NT2/D1 (cell line): ENCODE measurements at regions not wholly inside any gene's neighbourhood (a gene's known extent, or its start where the extent isn't known, plus 50 kb on each side); places are given as distances from the start of the nearest gene placed in this dataset.

ENCODE experiments used
- DNase-seq: peaks from one replicate; pipeline ENCODE4 v3.0.0-alpha.2; 2011; ENCODE audit warnings: low read depth, low spot score
- H3K27me3 ChIP-seq: 2 replicates; pipeline ENCODE4 v1.6.0; 2011; ENCODE audit warnings: mild to moderate bottlenecking; ENCODE audit not compliant: insufficient read length, insufficient read depth
- H3K36me3 ChIP-seq: 2 replicates; pipeline ENCODE4 v1.6.1; 2011; ENCODE audit warnings: mild to moderate bottlenecking, low read length, mixed read lengths; ENCODE audit not compliant: insufficient read depth, insufficient read length
- H3K4me1 ChIP-seq: 2 replicates; pipeline ENCODE4 v1.5.1; 2011; ENCODE audit not compliant: insufficient read depth, insufficient read length
- H3K4me3 ChIP-seq: 2 replicates; pipeline ENCODE4 v1.5.1; 2011; ENCODE audit warnings: low read depth; ENCODE audit not compliant: insufficient read length
- H3K9ac ChIP-seq: 2 replicates; pipeline ENCODE4 v1.6.0; 2011; ENCODE audit warnings: low read depth; ENCODE audit not compliant: insufficient read length
- H3K9me3 ChIP-seq: 2 replicates; pipeline ENCODE4 v1.5.1; 2011; ENCODE audit warnings: mild to moderate bottlenecking, low read length; ENCODE audit not compliant: insufficient read depth
- SUZ12 ChIP-seq: IDR thresholded peaks from 2 replicates; pipeline ENCODE4 v1.6.1; 2011; ENCODE audit not compliant: insufficient read length, insufficient read depth; ENCODE audit errors: extremely low read depth
- YY1 ChIP-seq: IDR thresholded peaks from 2 replicates; pipeline ENCODE4 v1.6.1; 2011; ENCODE audit not compliant: insufficient read length, insufficient read depth
- ZNF274 ChIP-seq: IDR thresholded peaks from 2 replicates; pipeline ENCODE4 v1.6.1; 2011; ENCODE audit warnings: mild to moderate bottlenecking, low read depth, low read length

DNA sequence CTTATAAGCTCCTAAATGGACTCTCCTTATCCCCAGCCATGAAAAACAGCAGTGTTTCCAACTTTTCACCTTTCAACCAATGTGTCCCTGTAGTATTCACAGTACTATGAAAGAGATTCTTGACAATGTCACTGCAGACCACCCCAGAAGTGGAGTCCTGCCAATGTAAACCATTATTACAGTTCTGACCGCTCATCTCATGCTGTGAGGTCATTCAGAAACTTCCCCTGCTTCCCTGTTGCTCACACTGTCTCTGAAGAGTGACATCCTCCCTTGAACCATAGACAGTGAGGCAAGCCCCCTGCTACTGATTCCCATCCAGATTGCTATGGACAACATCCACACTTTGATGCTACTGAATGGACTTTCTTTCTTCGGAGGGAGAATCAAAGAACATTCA, 1523.7 kb upstream of the ACVR2A start:
- no peak for DNase-seq
- Histone ChIP-seq H3K9ac (no peak overlapping the region), H3K4me3 (no peak overlapping the region), H3K27me3 (no peaks in the 10 kb centered on the region), H3K4me1 (no peaks in the 10 kb centered on the region), H3K36me3 (no peaks in the 10 kb centered on the region), H3K9me3 (no peaks in the 10 kb centered on the region)
- TF ChIP-seq YY1 (no peak), SUZ12 (no peak)

DNA sequence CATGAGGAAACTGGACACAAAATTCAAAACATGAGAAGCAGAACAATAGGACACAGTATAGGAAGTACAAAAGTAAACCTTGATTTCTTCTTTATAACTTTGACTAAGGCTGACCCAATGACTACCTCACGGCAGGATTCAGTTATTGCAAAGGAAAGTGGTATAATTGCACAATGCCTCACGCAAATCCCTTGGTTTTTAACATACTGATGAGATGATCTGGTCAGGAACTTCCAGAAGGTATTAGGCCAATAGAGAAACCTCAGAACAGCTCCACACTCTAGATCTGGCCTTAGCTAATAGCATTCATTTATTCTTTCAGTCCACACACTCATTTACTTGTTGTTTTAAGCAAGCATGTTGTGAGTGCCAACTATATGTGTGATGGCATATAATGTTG, 1526.9 kb upstream of the ACVR2A start:
- Histone ChIP-seq H3K36me3 (no peaks in the 10 kb centered on the region), H3K4me1 (no peaks in the 10 kb centered on the region), H3K9ac (no peak overlapping the region), H3K9me3 (no peaks in the 10 kb centered on the region), H3K27me3 (no peaks in the 10 kb centered on the region), H3K4me3 (no peak overlapping the region)
- no peak for DNase-seq
- no peak for TF ChIP-seq SUZ12
- TF ChIP-seq YY1, result no peak
- TF ChIP-seq ZNF274, result no peak

DNA sequence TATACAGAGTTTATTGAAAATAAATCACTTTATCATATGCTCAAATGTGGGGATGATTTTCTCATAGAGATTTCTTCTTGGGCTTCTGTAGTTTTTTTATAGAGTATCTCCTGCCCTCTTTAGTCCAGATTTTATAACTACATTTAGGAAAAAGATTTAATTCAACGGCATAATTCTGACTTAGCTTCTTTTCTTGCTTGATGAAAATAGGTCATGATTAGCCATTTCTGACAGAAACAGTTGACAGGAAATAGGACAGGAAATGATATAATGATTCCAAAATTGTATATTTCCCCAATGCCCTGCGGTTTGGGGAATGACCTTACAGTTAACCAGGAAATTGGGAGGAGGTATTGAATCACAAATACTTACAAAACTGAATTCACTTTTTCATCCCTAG, 1531.9 kb upstream of the ACVR2A start:
- no peak overlapping the region for H3K4me3 ChIP-seq
- DNase-seq, result no peak

DNA sequence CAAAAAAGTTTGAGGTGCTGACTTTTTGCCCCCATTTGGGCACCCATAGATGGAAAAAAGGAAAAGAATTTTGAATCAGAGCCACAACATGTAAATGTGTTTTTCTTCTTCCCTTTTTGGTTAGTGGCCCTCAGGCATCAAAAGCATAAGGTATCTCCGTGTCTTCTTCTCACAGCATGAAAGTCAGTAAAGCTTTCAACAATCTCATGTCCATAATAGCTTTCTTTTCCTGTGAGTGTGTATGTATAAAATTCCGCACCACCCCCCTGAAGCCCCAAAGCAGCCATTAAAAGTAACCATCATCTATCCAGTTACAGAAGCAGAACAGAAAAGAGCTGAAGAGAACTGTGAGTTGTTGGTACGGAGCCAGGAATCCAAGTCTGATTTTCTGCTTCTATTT, 1539.7 kb upstream of the ACVR2A start:
- no peaks in the 10 kb centered on the region for H3K36me3 ChIP-seq
- TF ChIP-seq SUZ12, result no peak
- no peaks in the 10 kb centered on the region for H3K27me3 ChIP-seq
- no peak overlapping the region for H3K4me3 ChIP-seq
- H3K4me1 ChIP-seq, result no peaks in the 10 kb centered on the region
- DNase-seq, result no peak
- no peak overlapping the region for H3K9ac ChIP-seq
- no peaks in the 10 kb centered on the region for H3K9me3 ChIP-seq

More for the DNA sequence above, 1531.9 kb upstream of the ACVR2A start:
- Histone ChIP-seq H3K9ac (no peak overlapping the region), H3K4me1 (no peaks in the 10 kb centered on the region), H3K27me3 (no peaks in the 10 kb centered on the region), H3K9me3 (no peaks in the 10 kb centered on the region), H3K36me3 (no peaks in the 10 kb centered on the region)
- TF ChIP-seq SUZ12 (no peak), YY1 (no peak), ZNF274 (no peak)

DNA sequence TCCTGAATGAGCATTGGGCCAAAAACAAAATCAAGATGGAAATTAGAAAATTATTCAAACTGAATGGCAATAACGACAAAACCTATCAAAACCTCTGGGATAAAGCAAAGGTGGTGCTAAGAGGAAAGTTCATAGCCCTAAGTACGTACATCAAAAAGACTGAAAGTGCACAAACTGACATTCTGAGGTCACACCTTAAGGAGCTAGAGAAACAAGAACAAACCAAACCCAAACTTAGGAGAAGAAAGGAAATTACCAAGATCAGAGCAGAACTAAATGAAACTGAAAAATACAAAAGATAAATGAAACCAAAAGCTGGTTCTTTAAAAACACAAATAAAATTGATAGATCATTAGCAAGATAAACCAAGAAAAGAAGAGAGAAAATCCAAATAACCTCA, 1543.5 kb upstream of the ACVR2A start:
- no peak for DNase-seq
- no peak overlapping the region for H3K9ac ChIP-seq
- H3K4me1 ChIP-seq, result no peaks in the 10 kb centered on the region
- no peaks in the 10 kb centered on the region for H3K27me3 ChIP-seq
- no peak overlapping the region for H3K4me3 ChIP-seq
- TF ChIP-seq SUZ12, result no peak
- TF ChIP-seq YY1, result no peak
- no peak for TF ChIP-seq ZNF274
- no peaks in the 10 kb centered on the region for H3K9me3 ChIP-seq
- H3K36me3 ChIP-seq, result no peaks in the 10 kb centered on the region

DNA sequence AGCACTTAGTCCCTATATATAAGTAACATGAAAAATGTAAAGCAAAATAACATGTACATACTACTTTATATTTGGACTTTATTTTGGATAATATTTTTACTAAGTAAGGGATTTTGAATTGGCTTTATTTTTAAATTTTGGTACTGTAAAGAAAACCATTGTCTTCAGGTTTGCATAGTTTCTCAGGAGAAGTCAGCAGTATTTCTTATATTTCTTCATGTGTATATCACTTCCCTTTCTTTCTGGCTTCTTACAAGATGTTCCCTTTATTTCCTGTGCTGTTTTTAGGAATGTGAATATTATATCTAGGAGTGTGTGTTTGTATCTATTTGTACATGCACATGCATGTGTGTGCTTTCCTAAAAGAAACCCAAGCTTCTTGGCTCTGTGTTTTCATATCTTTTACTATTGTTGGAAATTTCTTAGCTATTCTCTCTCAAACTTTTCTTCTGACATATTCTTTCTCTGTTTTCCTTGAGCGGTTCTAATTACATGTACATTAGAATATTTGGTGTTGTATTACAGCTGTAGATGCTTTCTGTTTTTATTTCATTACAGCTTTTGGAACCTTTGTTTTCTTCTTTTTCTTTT, 1549.7 kb upstream of the ACVR2A start:
- no peak for DNase-seq
- no peaks in the 10 kb centered on the region for H3K27me3 ChIP-seq

DNA sequence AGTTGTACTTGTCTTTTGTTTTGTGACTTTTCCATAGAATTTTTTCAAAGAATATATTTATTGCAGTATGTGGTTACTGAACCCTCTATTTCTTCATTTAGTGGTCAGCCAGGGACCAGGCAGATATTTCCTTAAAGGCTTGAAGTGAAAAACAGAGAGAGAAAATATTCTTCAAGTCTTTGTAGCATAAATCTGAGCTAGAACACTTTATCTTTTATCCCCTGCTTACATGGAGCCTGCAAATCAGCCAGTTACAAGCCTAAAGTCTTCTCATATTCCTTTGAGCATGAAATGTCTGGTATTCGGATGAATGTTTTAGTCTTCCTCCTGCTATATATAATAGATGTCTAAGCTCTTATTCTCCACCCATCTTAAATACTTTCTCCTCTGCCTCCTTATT, 1557.5 kb upstream of the ACVR2A start:
- no peaks in the 10 kb centered on the region for H3K27me3 ChIP-seq
- H3K9ac ChIP-seq, result no peak overlapping the region
- TF ChIP-seq SUZ12 (no peak), YY1 (no peak), ZNF274 (no peak)
- DNase-seq, result no peak
- H3K36me3 ChIP-seq, result no peaks in the 10 kb centered on the region
- H3K9me3 ChIP-seq, result 0 out of 2 replicates have a peak, but pooled peaks cover 5% of the 10 kb centered on the region
- no peaks in the 10 kb centered on the region for H3K4me1 ChIP-seq
- H3K4me3 ChIP-seq, result no peak overlapping the region

More for the DNA sequence above, 1549.7 kb upstream of the ACVR2A start:
- no peak for TF ChIP-seq ZNF274
- TF ChIP-seq YY1, result no peak
- TF ChIP-seq SUZ12, result no peak
- Histone ChIP-seq H3K36me3 (no peaks in the 10 kb centered on the region), H3K9me3 (peaks cover 4% of the 10 kb centered on the region), H3K4me3 (no peak overlapping the region), H3K4me1 (no peaks in the 10 kb centered on the region), H3K9ac (no peak overlapping the region)
